WERI-Rb-1 (cell line): ENCODE measurements at regions not wholly inside any gene's neighbourhood (a gene's known extent, or its start where the extent isn't known, plus 50 kb on each side); places are given as distances from the start of the nearest gene placed in this dataset.
A peak's percentile ranks its signal among the peaks of the same experiment; 100 is the strongest.
"Not testable (repeated sequence)": the region's sequence is repeated elsewhere in the genome, so short reads cannot be mapped to it uniquely, and the experiment has no call there.

Source experiments
- DNase-seq: peaks from one replicate; pipeline ENCODE4 v3.0.0-alpha.2; 2020
- H3K27ac ChIP-seq: fragments of 250-450 bp; sonication (Bioruptor Pico); 2 replicates; pipeline ENCODE4 v1.5.1; 2020; ENCODE audit warnings: mild to moderate bottlenecking, moderate library complexity
- H3K27me3 ChIP-seq: fragments of 250-450 bp; sonication (Bioruptor Pico); 2 replicates; pipeline ENCODE4 v1.5.1; 2021; ENCODE audit warnings: mild to moderate bottlenecking, low read depth, moderate library complexity; ENCODE audit not compliant: insufficient read depth, severe bottlenecking
- H3K36me3 ChIP-seq: fragments of 250-450 bp; sonication (Bioruptor Pico); 2 replicates; pipeline ENCODE4 v1.5.1; 2020; ENCODE audit warnings: mild to moderate bottlenecking, moderate library complexity
- H3K4me3 ChIP-seq: 2 replicates; pipeline ENCODE4 v1.5.1; 2011; ENCODE audit warnings: low read depth, mild to moderate bottlenecking, control low read depth, low read length
- H3K9me3 ChIP-seq: fragments of 250-450 bp; sonication (Bioruptor Pico); 2 replicates; pipeline ENCODE4 v1.5.1; 2021; ENCODE audit warnings: mild to moderate bottlenecking, moderate library complexity; ENCODE audit not compliant: severe bottlenecking
- CTCF ChIP-seq: IDR thresholded peaks from 2 replicates; pipeline ENCODE4 v1.5.1; 2011; ENCODE audit warnings: low read depth, mild to moderate bottlenecking, control low read depth, inconsistent platforms, low read length

GRCh38 chr18:75700561-75700960 is 273.1 kb upstream of the SMIM21 start:
- Histone ChIP-seq H3K27ac (no peak overlapping the region), H3K9me3 (peaks cover 13% of the 10 kb centered on the region), H3K27me3 (no peaks in the 10 kb centered on the region), H3K36me3 (no peaks in the 10 kb centered on the region), H3K4me3 (no peak overlapping the region)
- no peak for DNase-seq
- no peak for TF ChIP-seq CTCF

GRCh38 chr18:75698861-75699260 is 271.4 kb upstream of the SMIM21 start:
- TF ChIP-seq CTCF: no peak
- no peaks in the 10 kb centered on the region for H3K36me3 ChIP-seq
- no peak for DNase-seq
- no peak overlapping the region for H3K4me3 ChIP-seq
- H3K27me3 ChIP-seq: no peaks in the 10 kb centered on the region
- peaks cover 13% of the 10 kb centered on the region for H3K9me3 ChIP-seq
- no peak overlapping the region for H3K27ac ChIP-seq

- Histone ChIP-seq H3K27me3 (no peaks in the 10 kb centered on the region), H3K9me3 (peaks cover 5% of the 10 kb centered on the region), H3K4me3 (no peak overlapping the region), H3K27ac (no peak overlapping the region), H3K36me3 (no peaks in the 10 kb centered on the region)
- no peak for TF ChIP-seq CTCF
- no peak for DNase-seq
Observed at GRCh38 chr18:75697493-75697892, 270.0 kb upstream of the SMIM21 start.

GRCh38 chr18:75696391-75696790 is 268.9 kb upstream of the SMIM21 start:
- H3K27ac ChIP-seq: no peak overlapping the region
- H3K36me3 ChIP-seq: no peaks in the 10 kb centered on the region
- H3K4me3 ChIP-seq: no peak overlapping the region
- no peaks in the 10 kb centered on the region for H3K27me3 ChIP-seq
- TF ChIP-seq CTCF: no peak
- H3K9me3 ChIP-seq: no peaks in the 10 kb centered on the region
- no peak for DNase-seq

GRCh38 chr18:75694292-75694691 is 266.8 kb upstream of the SMIM21 start:
- DNase-seq: no peak
- Histone ChIP-seq H3K27ac (no peak overlapping the region), H3K27me3 (no peaks in the 10 kb centered on the region), H3K4me3 (no peak overlapping the region), H3K36me3 (no peaks in the 10 kb centered on the region), H3K9me3 (no peaks in the 10 kb centered on the region)
- TF ChIP-seq CTCF: no peak

- H3K36me3 ChIP-seq: no peaks in the 10 kb centered on the region
- no peak overlapping the region for H3K4me3 ChIP-seq
- DNase-seq: no peak
- TF ChIP-seq CTCF: peak; percentile 40
- H3K27ac ChIP-seq: no peak overlapping the region
- no peaks in the 10 kb centered on the region for H3K27me3 ChIP-seq
- no peaks in the 10 kb centered on the region for H3K9me3 ChIP-seq
Observed at GRCh38 chr18:75691483-75691882, 264.0 kb upstream of the SMIM21 start.

- not testable (repeated sequence) for H3K4me3 ChIP-seq, H3K27ac ChIP-seq, H3K36me3 ChIP-seq, H3K27me3 ChIP-seq, DNase-seq, H3K9me3 ChIP-seq
Observed at GRCh38 chr18:75690283-75690682, 262.8 kb upstream of the SMIM21 start.
